Erythroblast (primary cell): ENCODE measurements at regions not wholly inside any gene's neighbourhood (a gene's known extent, or its start where the extent isn't known, plus 50 kb on each side); places are given as distances from the start of the nearest gene placed in this dataset.

Source experiments
- GATA1 ChIP-seq: IDR thresholded peaks from 2 replicates; pipeline ENCODE4 v1.6.1; 2011; ENCODE audit warnings: low read depth, mild to moderate bottlenecking, control low read depth, low read length, moderate library complexity
- POLR2A ChIP-seq: IDR thresholded peaks from 2 replicates; pipeline ENCODE4 v1.6.1; 2011; ENCODE audit warnings: mild to moderate bottlenecking, low read length

- TF ChIP-seq POLR2A (no peak), GATA1 (no peak)
Observed at GRCh38 chr1:213399695-213400094, 348.7 kb downstream of the RPS6KC1 start.
